ENCODE measurements at regions not wholly inside any gene's neighbourhood (a gene's known extent, or its start where the extent isn't known, plus 50 kb on each side); places are given as distances from the start of the nearest gene placed in this dataset.
"Not testable (repeated sequence)": the region's sequence is repeated elsewhere in the genome, so short reads cannot be mapped to it uniquely, and the experiment has no call there.

DNA sequence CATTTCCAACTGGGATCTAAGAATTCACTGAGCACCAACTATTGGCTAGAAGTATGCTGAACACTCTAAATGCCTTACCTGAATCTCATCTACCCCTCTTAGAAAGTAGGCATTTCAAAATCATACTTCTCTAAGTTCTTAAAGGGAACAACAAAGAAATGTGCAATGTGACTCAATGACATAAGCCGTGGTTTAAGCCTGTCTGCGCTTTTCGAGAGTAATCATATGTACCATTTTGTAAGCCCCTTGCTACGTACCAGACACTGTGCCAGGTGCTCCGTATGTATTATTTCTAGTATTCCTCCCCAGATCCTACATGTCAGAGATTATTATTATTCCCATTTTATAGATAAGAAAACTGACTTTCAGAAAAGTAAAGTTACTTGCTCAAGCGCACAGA lies 454.2 kb downstream of the SETD4 start:
- DNase-seq (ENCODE audit: low spot score), result no peak

DNA sequence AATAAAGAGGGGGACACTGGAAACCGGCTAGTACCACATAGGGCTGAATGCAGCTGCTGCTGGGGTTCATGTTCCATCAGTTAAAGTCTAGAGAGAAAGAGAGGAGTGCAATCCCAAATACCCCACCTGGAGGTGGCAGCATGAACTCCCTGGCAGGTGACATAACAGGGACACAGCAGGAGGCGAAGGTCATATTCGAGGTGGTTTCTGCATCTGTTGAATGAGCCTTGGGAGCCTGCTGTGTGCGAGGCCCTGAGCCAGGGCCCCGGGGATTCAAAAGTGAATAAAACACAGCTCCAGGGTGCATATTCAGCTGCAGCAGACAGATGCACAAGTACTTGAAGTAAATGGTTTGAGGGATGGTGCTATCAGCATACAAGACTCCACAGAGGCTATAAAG lies 456.8 kb downstream of the SETD4 start:
- no peak for DNase-seq (ENCODE audit: low spot score)

DNA sequence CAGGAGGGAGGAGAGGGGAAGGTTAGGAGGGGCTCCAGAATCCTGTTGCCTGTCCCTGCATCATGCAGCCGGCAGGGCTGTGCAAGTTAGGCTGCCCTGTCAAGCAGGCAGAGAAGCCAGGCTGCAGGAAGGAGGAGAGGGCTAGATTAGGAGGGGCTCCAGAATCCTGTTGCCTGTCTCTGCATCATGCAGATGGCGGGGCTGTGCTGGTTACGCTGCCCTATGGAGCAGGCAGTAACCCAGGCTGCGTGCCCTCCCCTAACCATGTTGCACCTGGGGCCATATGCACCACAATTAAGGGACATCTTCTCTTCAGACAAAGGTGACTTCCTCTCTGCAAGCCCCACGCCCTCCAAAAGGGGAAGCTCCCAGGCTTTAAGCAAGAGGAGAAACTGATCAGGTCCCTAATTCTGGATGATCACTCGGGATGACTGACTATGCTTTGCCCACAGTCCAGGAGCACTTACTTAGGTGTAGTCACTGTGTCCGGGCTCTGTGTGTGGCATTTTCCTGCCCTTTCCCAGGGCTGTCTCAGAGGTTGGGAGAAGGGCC lies 457.4 kb downstream of the SETD4 start:
- DNase-seq (ENCODE audit: low spot score), result no peak

DNA sequence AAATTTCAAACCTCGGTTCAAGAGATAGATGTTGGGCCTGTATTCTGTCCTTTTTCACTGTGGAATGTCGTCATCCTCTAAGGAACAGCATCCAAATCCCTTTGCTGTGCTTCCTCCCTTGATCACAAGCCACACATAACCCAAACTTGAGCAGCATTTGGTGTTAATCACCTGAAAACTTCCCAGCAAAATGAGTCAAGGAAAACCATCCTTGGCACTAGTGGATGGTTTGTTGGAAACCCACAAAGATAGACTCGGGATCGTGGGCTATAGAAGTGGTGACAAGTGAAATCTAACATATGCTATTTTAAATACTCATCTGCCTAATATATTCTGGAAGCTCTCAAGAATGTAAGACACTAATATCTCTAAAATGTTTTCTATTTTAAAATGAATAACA lies 459.1 kb downstream of the SETD4 start:
- no peak for DNase-seq (ENCODE audit: low spot score)

DNA sequence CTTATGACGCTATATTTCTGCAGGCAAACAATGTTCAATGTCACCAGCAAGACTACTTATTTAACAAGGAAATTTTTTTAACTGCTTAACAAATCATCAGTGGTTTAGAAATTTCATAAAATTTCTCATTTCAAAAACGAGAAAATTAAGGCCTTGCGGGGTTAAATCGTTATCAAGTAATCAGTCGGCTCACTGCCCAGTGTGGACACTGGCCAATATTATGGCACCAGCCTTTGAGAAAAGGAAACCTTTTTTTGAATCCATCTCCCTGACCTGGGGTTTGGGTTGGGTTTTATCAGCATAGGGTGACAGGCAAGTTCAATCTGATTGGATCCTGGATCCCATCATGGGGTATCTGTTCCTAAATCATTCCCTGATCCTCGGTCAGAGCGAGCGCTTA lies 461.2 kb downstream of the SETD4 start:
- no peak for DNase-seq (ENCODE audit: low spot score)

DNA sequence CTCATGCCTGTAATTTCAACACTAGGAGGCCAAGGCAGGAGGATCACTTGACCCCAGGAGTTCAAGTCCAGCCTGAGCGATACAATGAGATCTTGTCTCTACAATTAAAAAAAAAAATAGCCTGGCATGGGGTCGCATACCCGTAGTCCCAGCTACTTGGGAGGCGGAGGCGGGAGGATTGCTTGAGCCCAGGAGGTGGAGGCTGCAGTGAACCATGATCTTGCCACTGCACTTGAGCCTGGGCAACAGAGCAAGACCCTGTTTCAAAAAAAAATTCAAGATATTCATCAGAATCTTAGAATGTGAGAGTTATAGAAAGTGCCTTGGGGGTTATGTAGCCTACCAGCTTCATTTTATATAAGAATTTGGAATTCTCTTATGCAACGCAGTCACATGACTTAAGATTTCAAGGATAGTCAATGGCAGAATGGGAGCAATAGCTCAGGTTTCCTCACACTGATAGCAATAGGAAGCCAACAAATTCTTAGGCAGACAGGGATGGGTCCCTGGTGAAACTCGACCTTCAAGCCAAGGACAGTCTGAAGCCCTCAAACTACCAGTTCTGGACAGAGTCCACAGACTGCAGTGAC lies 462.5 kb downstream of the SETD4 start:
- DNase-seq (ENCODE audit: low spot score), result no peak

DNA sequence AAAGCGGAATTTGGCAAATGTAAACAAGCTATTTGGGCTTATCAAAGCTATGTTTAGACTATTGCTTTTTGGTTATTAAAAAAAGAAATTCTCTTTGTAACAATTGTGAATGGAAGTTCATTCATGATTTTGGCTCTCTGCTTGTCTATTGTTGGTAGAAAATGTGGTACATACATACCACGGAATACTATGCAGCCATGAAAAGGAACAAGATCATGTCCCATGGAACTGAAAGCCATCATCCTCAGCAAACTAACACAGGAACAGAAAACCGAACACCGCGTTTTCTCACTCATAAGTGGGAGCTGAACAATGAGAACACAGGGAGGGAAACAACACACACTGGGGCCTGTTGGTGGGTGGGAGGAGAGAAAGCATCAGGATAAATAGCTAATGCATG lies 465.4 kb downstream of the SETD4 start:
- DNase-seq (ENCODE audit: low spot score), result no peak

DNA sequence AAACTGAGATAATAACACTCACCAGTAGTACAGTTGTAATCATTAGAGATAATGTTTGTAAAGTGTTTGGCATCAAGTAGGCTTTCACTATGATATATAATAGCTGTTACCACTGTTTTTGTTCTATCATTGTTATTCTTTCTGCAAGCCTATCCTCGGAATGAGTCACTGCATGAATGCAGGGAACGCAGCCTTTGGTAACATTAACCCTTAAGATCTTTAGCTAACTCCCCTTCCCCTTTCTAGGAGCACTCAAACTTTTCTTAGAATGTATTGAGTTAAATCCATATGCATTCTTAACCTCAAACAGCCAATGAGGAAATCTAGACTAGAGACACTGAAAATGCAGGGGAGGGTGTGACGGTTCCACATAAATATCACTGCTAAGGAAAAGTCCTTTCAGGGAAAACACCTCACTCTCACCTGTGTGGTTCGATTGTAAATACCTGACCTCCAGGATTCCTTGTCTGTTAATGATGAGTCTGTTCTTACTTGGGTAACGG lies 467.3 kb downstream of the SETD4 start:
- no peak for DNase-seq (ENCODE audit: low spot score)

DNA sequence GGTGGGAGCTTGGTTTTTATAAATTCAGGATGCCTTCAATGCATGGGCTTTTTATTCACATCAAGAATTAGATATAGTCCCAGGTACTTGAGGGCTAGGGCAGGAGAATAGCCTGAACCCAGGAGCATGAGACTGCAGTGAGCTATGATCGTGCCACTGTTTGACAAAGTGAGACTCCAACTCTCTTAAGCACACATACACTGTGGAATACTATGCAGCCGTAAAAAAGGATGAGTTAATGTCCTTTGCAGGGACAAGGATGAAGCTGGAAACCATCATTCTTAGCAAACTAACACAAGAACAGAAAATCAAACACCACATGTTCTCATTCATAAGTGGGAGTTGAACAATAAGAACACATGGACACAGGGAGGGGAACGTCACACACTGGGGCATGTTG lies 470.0 kb downstream of the SETD4 start:
- not testable (repeated sequence) for DNase-seq (ENCODE audit: low spot score)

DNA sequence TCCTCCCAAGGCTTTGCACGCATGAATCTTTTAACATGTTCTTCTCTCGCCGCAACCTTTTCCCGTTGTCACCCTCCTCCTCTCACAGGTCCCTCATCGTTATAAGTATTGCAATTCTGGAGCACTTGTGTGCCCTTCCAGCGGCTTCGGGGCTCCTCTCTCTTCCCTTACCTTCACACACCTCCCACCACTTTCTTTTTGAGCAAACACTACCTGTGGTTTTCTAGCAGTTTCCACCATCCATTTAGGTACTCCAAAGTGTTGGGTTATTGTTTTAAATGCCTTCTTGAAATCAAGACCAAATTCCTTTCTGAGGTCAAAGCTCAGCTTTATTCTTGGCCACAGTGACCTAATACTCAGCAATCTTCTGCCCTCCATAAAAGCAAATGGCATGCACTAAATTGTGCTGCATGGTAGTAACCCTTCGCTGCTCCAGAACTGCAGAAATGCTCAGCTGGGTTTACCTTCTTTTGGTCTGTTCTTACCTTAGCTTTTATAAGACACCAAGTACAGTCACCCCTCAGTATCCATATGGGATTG lies 472.4 kb downstream of the SETD4 start:
- DNase-seq (ENCODE audit: low spot score), result no peak

DNA sequence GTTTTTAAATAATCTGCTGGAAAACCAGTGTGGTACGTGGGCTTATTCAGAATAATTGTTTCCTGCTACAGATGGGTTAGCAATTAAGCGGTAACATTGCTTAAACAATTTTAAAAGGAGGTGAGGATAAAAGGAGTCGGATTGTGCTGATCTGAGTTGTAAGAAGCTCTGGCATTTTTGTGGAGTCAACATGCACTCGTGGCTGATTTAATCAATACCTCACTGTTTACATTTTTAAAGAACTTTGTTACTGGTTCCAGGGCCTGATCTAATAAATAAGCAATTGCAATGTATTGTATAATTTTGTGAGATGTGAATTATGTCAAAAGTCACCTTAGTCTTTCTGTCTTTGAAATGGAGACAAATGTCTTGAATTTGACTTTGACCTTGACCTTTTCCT lies 474.0 kb downstream of the SETD4 start:
- no peak for DNase-seq (ENCODE audit: low spot score)

DNA sequence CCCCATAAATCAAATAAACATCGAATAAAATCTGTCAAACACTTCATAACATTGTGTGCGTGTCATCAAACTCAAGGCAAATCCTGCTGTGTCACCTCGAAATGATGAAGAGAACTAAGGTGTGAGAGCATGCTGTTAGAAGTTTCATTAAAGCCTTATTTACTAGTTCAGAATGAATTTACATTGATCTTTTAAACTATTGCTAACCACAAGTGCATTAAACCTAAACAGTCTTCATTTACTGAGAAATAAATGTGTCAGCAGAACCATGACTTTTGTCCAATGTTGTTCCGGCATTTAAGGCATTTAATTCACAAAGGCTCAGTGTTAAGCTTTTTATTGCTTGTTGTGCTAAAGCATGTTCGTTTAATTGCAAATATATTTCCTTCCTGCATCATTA lies 474.4 kb downstream of the SETD4 start:
- no peak for DNase-seq (ENCODE audit: low spot score)

DNA sequence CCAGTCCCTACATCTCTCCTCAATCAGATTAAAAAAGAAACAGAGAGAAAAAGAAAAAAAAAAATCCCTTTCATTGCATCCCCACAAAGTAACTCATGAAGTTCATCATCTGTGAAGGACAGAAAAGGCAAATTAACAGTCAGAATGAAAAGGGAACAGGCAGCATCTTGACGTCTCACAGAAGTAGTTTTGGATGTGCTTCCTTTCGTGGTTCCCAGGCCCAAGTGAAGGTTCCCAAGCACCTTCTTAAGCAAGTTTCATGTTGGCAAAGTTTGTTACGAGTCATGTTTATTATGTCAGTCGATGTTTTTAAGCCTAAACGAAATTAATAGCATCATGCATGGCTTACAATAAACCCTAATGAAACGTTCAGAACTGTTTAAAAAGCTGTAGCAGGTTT lies 475.2 kb downstream of the SETD4 start:
- no peak for DNase-seq (ENCODE audit: low spot score)

DNA sequence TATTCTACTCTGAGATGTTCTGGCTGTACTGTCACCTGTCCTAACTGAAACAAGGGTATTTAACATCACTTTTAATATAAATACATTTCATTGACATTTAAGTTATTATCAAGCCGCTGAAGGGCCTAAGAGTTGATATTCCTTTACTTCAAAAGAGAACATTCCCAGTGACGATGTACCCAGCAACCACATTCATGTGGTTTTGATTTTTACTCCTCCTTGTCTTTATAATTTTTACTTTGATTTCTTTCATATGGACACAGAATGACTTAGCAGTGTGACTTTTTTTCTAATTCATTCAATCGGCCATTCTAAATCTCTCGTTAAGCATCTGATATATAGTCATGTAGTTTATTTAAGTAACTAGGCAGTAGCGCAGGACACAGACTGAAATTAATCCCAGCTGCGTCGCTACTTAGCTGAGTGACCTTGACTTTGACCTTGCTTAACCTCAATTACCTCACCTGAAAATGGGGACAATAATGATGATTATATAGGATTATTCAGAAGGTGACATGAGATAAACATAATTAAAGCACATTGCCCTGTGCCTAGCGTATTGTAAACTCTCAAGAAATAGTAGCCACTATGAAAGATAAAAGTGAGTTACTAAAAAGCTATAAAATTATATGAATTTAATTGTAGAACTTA lies 476.6 kb downstream of the SETD4 start:
- DNase-seq (ENCODE audit: low spot score), result no peak

DNA sequence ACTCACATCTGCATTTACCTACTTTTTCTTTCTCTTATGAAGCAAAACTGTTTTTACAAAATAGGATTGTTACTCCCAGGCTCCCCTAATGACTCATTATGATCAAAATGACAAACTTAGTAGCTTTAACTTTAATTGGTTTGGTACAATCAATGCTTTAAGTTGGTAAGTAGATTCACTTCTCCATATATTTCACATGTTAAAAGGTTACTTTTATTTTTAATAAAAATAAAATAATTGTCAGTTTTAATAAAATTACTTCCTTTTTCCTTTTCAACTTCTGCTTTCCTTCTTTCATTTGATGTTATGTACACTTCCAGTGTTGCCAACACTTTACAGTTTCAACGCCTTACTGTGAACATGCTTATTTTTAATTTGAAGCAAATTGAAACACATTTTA lies 477.6 kb downstream of the SETD4 start:
- DNase-seq (ENCODE audit: low spot score), result no peak

DNA sequence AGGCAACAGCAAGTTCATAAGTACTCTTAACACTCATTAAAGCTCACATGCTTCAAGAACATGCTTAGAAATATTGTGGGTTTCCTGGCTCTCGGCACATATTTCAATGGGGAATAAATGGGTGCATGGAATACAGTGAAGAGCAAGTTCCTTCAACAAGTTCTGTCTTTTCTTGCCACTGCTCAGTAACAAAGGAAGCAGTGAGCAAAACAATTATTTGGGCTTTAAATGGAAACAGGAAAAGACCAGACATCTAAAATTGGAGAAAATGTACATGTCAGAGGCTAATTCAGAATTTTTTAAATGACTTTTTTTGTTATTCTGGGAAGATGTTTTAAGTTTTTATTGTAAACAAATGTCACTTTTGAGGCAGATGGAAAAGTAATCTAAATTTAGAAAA lies 478.7 kb downstream of the SETD4 start:
- no peak for DNase-seq (ENCODE audit: low spot score)

DNA sequence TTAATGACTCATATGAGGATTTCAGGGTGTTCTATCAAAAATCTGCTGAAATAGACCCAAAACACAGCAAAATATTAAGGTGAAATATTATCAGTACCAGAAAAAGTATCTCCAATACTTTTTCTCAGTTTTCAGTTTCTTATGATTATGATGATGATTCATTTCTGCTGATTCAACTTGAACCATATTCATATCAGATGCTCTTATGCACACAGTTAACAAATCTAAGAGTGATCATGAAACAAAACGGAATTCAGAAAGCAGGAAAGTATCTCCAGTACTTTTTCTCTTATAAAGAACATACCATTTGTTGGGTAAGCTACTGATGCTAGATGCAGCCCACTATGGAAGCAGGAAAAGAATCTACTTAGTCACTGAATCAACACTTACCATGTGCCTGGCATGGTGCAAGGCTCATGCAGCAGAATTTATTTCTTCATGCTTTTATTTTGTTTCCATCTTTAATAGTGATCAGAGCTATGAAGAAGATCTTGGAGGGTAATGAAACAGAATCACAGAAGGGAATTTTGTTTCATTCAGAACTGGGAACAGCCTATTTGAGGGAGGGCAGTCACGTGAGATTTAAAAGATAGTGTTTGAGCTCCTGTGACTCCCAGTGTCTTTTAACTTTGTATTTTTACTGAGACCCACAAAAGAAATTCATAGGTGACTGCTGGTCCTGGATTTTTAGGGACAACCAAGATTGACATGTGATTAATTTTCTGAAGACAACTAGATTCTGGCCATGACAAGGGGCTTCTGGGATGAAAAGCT lies 480.6 kb downstream of the SETD4 start:
- no peak for DNase-seq (ENCODE audit: low spot score)

DNA sequence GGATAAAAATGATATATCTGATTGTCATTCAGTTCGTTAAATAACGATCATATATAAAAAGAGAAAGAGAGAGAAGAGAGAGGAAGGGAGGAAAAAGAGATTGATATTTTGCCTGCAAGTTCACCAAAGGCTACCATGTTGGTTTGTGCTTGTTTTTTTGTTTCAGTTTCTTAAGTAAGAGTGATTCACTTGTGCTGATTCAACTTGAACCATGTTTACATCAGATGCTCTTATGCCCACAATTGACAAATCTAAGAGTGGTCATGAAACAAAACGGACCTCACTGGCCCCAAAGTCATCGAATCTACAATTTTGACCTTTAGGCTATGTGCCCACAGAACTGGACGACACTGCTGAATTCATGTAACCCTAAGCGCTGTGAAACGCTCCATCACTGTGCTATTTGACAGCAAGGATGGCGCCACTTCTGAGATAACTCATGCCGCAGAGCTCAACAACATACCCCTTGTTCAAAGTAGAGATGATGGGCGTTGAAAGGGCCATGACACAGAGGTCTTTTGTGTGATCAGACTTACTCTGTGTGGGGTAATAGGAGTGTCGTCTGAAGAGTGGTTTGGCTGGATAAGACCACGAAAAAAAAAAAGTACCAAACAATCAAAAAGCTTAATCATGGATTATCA lies 481.4 kb downstream of the SETD4 start:
- DNase-seq (ENCODE audit: low spot score), result no peak

DNA sequence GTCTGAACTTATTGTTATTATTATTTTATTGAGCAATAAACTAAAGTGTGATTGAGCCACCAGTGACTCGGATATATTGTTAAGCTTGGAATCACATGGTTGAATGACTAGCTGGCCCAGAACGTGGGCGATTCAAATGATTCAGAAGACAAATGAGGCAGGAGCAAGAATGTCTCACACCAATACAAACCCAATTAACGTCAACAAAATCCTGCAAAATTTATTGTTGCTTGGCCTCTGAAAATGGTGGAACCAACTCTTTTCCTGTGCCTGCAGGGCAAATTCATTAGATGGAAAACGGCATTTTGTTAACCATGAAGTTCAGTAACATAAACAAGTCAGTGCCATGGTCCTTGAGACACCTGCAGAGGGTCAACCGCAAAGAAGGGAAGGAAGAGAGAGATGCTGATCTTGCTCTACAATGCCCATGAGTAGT lies 482.0 kb downstream of the SETD4 start:
- DNase-seq (ENCODE audit: low spot score), result no peak

DNA sequence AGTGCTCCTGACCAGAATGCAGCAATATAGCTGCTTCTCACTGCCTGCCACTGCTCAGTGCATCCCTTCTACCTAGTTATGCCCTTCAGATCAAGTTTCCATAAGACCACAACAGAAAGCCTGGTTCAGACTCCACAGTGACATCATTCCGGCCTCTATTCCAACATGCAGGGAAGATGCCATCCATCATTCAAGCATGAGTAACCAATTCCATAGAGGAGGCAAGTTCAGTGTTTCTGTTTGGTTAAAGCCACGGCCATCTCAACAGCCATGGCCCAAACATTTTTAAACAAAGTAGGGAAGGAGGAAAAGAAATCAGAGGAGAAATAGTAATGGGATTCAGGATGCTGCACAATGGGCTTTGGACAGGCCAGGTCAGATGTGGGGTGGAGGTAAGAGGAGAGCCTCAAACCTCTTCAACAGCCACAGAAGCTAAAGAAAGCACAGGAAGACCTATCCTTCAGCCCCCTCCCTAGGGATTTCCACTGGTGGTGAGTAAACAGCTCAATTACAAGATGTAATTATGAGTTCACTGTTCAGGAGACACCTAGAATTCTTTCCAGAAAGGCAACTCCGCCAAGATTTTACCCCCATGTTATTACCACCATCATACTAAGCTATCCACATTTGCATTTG lies 484.9 kb downstream of the SETD4 start:
- DNase-seq (ENCODE audit: low spot score), result no peak
